ENCODE measurements at regions not wholly inside any gene's neighbourhood (a gene's known extent, or its start where the extent isn't known, plus 50 kb on each side); places are given as distances from the start of the nearest gene placed in this dataset.
A peak's percentile ranks its signal among the peaks of the same experiment; 100 is the strongest.

DNA sequence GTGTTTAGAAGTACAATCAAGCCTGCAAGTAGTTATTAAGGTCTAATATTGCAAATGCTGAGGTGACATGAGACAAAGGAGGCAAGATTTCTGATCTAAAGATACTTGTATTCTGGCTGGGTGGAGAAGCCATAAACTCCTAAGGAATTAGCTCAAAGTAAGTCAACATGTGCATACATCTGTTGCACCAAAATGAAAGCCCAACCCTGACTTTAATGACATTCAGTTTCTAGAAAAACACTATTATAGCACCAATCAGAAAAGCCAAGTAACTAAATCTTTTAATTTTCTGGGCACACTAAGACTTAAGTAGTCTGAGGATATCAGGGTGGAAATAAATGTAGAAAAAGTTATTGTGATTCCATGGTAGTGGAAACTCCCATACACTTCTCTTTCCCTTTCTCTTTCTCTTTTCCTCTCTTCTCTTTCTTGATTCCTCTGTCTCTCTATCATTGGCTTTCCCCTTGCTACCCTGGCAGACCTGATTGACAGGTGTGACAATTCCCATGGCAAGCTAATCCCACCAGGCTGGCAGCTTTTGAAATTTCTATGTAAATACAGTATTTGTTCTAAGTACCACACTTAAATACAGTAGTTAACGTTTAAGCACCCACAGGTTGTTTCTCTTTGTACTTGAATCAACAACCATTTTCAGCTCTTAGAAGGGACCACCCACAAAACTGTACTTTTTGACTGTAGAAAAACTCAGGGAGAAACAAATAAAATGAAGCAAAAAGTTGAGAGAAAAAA lies 528.4 kb upstream of the SEMA6D start:
- TF ChIP-seq, protein P1, sequence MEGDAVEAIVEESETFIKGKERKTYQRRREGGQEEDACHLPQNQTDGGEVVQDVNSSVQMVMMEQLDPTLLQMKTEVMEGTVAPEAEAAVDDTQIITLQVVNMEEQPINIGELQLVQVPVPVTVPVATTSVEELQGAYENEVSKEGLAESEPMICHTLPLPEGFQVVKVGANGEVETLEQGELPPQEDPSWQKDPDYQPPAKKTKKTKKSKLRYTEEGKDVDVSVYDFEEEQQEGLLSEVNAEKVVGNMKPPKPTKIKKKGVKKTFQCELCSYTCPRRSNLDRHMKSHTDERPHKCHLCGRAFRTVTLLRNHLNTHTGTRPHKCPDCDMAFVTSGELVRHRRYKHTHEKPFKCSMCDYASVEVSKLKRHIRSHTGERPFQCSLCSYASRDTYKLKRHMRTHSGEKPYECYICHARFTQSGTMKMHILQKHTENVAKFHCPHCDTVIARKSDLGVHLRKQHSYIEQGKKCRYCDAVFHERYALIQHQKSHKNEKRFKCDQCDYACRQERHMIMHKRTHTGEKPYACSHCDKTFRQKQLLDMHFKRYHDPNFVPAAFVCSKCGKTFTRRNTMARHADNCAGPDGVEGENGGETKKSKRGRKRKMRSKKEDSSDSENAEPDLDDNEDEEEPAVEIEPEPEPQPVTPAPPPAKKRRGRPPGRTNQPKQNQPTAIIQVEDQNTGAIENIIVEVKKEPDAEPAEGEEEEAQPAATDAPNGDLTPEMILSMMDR (IDR thresholded peaks at IDR 0.05) = no peak
- ATAC-seq (ENCODE audit: poor library complexity) = no peak
- H3K9me3 ChIP-seq (ENCODE audit: control insufficient read depth in 1 of 2, insufficient read depth in 1 of 2, low read length in 2 of 2) = peaks cover 0 to 11% of the 10 kb centered on the region in 2 experiments
- Mint-ChIP-seq H3K27me3 (peaks cover 28% of the 10 kb centered on the region), H3K4me3 (no peak overlapping the region), H3K36me3 (ENCODE audit: low read depth) (no peaks in the 10 kb centered on the region), H3K4me1 (ENCODE audit: low read depth) (peaks cover 6% of the 10 kb centered on the region), H3K9me3 (no peaks in the 10 kb centered on the region), H3K27ac (no peak overlapping the region)
- peaks cover 11 to 17% of the 10 kb centered on the region in 2 experiments for H3K27me3 ChIP-seq (ENCODE audit: control insufficient read depth in 1 of 2, insufficient read depth in 2 of 2, low read length in 2 of 2)
- intact Hi-C loops (cut with DNase I, micrococcal nuclease) = no loop called here
- ChIA-PET CTCF (interaction anchor here (1.0 kb wide), 1 partner anchor 11 kb away, joined by 3 read pairs; no protein-coding TSS in a partner anchor), POLR2A (no interaction called here)
- no peaks in the 10 kb centered on the region for H3K4me1 ChIP-seq (ENCODE audit: insufficient read depth, low read length)
- no peak overlapping the region for H3K27ac ChIP-seq (ENCODE audit: low read depth in 1 of 2, low read length in 2 of 2)
- H3K4me3 ChIP-seq (ENCODE audit: low read length) = no peak overlapping the region
- DNase-seq = no peak
- no peaks in the 10 kb centered on the region for H3K36me3 ChIP-seq (ENCODE audit: insufficient read depth, low read length)

DNA sequence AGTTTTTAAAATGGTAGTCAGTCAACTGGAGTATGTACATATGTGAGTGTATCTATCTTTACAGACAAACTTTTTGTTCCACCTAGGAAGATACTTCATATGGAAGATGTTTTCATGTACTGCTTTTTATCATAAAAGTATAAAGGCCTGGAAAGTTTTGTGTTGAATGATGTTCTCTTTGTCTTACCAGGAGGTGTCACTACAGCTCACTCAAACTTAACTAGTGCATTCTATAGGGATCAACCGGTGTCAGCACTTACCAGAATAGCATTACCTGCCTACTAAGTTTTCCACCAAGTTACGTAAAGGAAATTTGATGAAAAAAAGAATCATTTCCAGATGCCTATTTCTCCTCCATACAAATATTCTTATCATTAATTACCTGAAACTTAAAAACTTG lies 522.6 kb upstream of the SEMA6D start:
- no peaks in the 10 kb centered on the region for H3K36me3 ChIP-seq (ENCODE audit: insufficient read depth, low read length)
- H3K27ac ChIP-seq (ENCODE audit: low read depth in 1 of 2, low read length in 2 of 2) = no peak overlapping the region
- no peaks in the 10 kb centered on the region for H3K4me1 Mint-ChIP-seq (ENCODE audit: low read depth)
- H3K4me3 Mint-ChIP-seq = no peak overlapping the region
- CTCF ChIA-PET = no interaction called here
- H3K9me3 ChIP-seq (ENCODE audit: control insufficient read depth in 1 of 2, insufficient read depth in 1 of 2, low read length in 2 of 2) = no peaks in the 10 kb centered on the region
- ATAC-seq (ENCODE audit: poor library complexity) = no peak
- TF ChIP-seq, protein P1 (IDR thresholded peaks at IDR 0.05) = no peak
- H3K4me1 ChIP-seq (ENCODE audit: insufficient read depth, low read length) = no peaks in the 10 kb centered on the region
- POLR2A ChIA-PET = no interaction called here
- DNase-seq = no peak
- H3K36me3 Mint-ChIP-seq (ENCODE audit: low read depth) = no peaks in the 10 kb centered on the region
- H3K4me3 ChIP-seq (ENCODE audit: low read length) = no peak overlapping the region
- no peaks in the 10 kb centered on the region for H3K27me3 Mint-ChIP-seq
- H3K9me3 Mint-ChIP-seq = no peaks in the 10 kb centered on the region
- intact Hi-C loops (cut with DNase I, micrococcal nuclease) = loop anchor here in 1 of 2 experiments (5.0 kb wide), 1 partner anchor 1093 kb away; no protein-coding TSS in a partner anchor
- no peaks in the 10 kb centered on the region for H3K27me3 ChIP-seq (ENCODE audit: control insufficient read depth in 1 of 2, insufficient read depth in 2 of 2, low read length in 2 of 2)
- no peak overlapping the region for H3K27ac Mint-ChIP-seq

DNA sequence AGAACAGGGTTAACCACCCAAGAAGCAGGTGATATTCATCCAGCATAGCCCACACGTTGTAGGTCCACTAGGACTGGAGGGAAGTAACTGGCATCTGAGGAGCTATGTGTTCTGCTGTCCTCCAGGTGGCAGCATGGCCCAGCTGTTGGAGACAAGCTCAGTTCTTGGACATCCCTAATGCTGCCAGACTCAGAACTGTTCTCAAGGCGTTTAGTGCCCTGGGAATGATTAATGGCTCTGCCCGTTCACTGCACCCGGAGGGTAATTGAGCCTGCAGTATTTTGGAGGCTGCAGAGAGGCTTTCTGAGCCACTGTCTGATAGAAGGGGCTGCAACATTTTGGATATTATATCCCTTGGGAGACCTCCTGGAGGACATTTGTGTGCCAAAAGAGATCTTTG lies 521.3 kb upstream of the SEMA6D start:
- no peaks in the 10 kb centered on the region for H3K36me3 ChIP-seq (ENCODE audit: insufficient read depth, low read length)
- DNase-seq = peak in 12 of 14 experiments; percentile 2 to 55 (median 25)
- CTCF ChIA-PET = interaction anchor here (1.7 kb wide), 1 partner anchor 1156 kb away, joined by 6 read pairs; no protein-coding TSS in a partner anchor
- no peaks in the 10 kb centered on the region for H3K27me3 ChIP-seq (ENCODE audit: control insufficient read depth in 1 of 2, insufficient read depth in 2 of 2, low read length in 2 of 2)
- H3K27ac ChIP-seq (ENCODE audit: low read depth in 1 of 2, low read length in 2 of 2) = no peak overlapping the region
- Mint-ChIP-seq H3K27ac (no peak overlapping the region), H3K9me3 (no peaks in the 10 kb centered on the region), H3K4me3 (no peak overlapping the region), H3K4me1 (ENCODE audit: low read depth) (no peaks in the 10 kb centered on the region), H3K27me3 (no peaks in the 10 kb centered on the region), H3K36me3 (ENCODE audit: low read depth) (no peaks in the 10 kb centered on the region)
- H3K4me1 ChIP-seq (ENCODE audit: insufficient read depth, low read length) = no peaks in the 10 kb centered on the region
- TF ChIP-seq, protein P1 (IDR thresholded peaks at IDR 0.05) = no peak
- intact Hi-C loops (cut with DNase I, micrococcal nuclease) = loop anchor here in 1 of 2 experiments (5.0 kb wide), 1 partner anchor 1091 kb away; no protein-coding TSS in a partner anchor
- POLR2A ChIA-PET = no interaction called here
- H3K9me3 ChIP-seq (ENCODE audit: control insufficient read depth in 1 of 2, insufficient read depth in 1 of 2, low read length in 2 of 2) = no peaks in the 10 kb centered on the region
- ATAC-seq (ENCODE audit: poor library complexity) = no peak
- no peak overlapping the region for H3K4me3 ChIP-seq (ENCODE audit: low read length)

All from CD4-positive, alpha-beta T cell (primary cell).